ENCODE measurements at regions not wholly inside any gene's neighbourhood (a gene's known extent, or its start where the extent isn't known, plus 50 kb on each side); places are given as distances from the start of the nearest gene placed in this dataset.

GRCh38 chr10:118528426-118528825, 67.0 kb downstream of the PRLHR start:
- TF ChIP-seq SRSF3 (IDR thresholded peaks at IDR 0.05; ENCODE audit: insufficient read depth, low read length): no peak
- TF ChIP-seq PHB2 (IDR thresholded peaks at IDR 0.05; ENCODE audit: low read depth): no peak
- TF ChIP-seq TAF1 (IDR thresholded peaks at IDR 0.05; ENCODE audit: control insufficient read depth, extremely low read depth, insufficient read depth, low read length, severe bottlenecking): no peak
- no peak for TF ChIP-seq CTCF (IDR thresholded peaks at IDR 0.05 in 2 of 3, conservative IDR thresholded peaks at IDR 0.05 in 1 of 3; ENCODE audit: insufficient read depth in 2 of 3, low read depth in 1 of 3, low read length in 3 of 3)
- no peak for TF ChIP-seq SAFB2 (IDR thresholded peaks at IDR 0.05; ENCODE audit: borderline replicate concordance, low read depth, low read length, severe bottlenecking)
- no peak for TF ChIP-seq RCOR1 (IDR thresholded peaks at IDR 0.05; ENCODE audit: borderline replicate concordance in 1 of 2, low read depth in 2 of 2, low read length in 2 of 2)
- no peak for TF ChIP-seq SPI1 (IDR thresholded peaks at IDR 0.05; ENCODE audit: borderline replicate concordance, low read depth, low read length)
- no peak for TF ChIP-seq USF2 (CRISPR knock-in tag; IDR thresholded peaks at IDR 0.05)
- no peak for TF ChIP-seq YY1 (IDR thresholded peaks at IDR 0.05; ENCODE audit: borderline replicate concordance in 1 of 3, control insufficient read depth in 1 of 3, extremely low read depth in 1 of 3, insufficient read depth in 3 of 3, insufficient read length in 1 of 3, insufficient replicate concordance in 2 of 3, low read depth in 1 of 3, low read length in 2 of 3)
- no peak for TF ChIP-seq ATF2 (CRISPR knock-in tag; IDR thresholded peaks at IDR 0.05)
- no peak for TF ChIP-seq PRPF4 (IDR thresholded peaks at IDR 0.05; ENCODE audit: insufficient read depth, low read depth, low read length, poor library complexity, severe bottlenecking)
- no peak for TF ChIP-seq POLR2AphosphoS5 (IDR thresholded peaks at IDR 0.05; ENCODE audit: control insufficient read depth, insufficient read depth, low read depth, low read length)
- no peak for TF ChIP-seq REST (IDR thresholded peaks at IDR 0.05; ENCODE audit: borderline replicate concordance)
- no peak for TF ChIP-seq REST (CRISPR knock-in tag; IDR thresholded peaks at IDR 0.05; ENCODE audit: low read depth)
- no peak for TF ChIP-seq XRCC5 (IDR thresholded peaks at IDR 0.05; ENCODE audit: low read depth, low read length)

Measured in K562 (cell line).